WTC11 (cell line): ENCODE measurements at regions not wholly inside any gene's neighbourhood (a gene's known extent, or its start where the extent isn't known, plus 50 kb on each side); places are given as distances from the start of the nearest gene placed in this dataset.

Source experiments
- ATAC-seq: fragments of 200-7000 bp; cut with Tn5 transposase; 2 replicates; pipeline ENCODE4 v1.10.0; 2021; ENCODE audit warnings: mild to moderate bottlenecking, moderate library complexity
- CTCF ChIA-PET: fragments of 300-600 bp; sonication (Branson Sonifier 250); formaldehyde crosslinking; loops from one replicate; lab custom pipeline; 2021; ENCODE audit warnings: antibody characterized with exemption; lab: Charles Lee
- POLR2A ChIA-PET: fragments of 350-600 bp; sonication (Branson Sonifier 250); formaldehyde crosslinking; loops from one replicate; lab custom pipeline; 2021; ENCODE audit warnings: antibody characterized with exemption; lab: Charles Lee
- DNase-seq: peaks from one replicate; pipeline ENCODE4 v3.0.0; 2021; ENCODE audit warnings: low spot score
- H3K27ac Mint-ChIP-seq: 2 replicates; pipeline ENCODE4 v1.8.0; 2021; ENCODE audit warnings: mixed read lengths
- H3K27me3 Mint-ChIP-seq: 2 replicates; pipeline ENCODE4 v1.8.0; 2021; ENCODE audit warnings: low read depth, mild to moderate bottlenecking, moderate library complexity, mixed read lengths
- H3K36me3 Mint-ChIP-seq: 2 replicates; pipeline ENCODE4 v1.8.0; 2021; ENCODE audit warnings: mixed read lengths
- H3K4me1 Mint-ChIP-seq: 2 replicates; pipeline ENCODE4 v1.8.0; 2022; ENCODE audit warnings: mixed read lengths
- H3K4me3 Mint-ChIP-seq: 2 replicates; pipeline ENCODE4 v1.8.0; 2021; ENCODE audit warnings: mild to moderate bottlenecking, moderate library complexity, mixed read lengths
- H3K9me3 Mint-ChIP-seq: 2 replicates; pipeline ENCODE4 v1.8.0; 2021; ENCODE audit warnings: mixed read lengths
- ATF6 ChIP-seq: sonication (generic); formaldehyde crosslinking; IDR thresholded peaks from 2 replicates; pipeline ENCODE4 v1.8.1; 2023; ENCODE audit warnings: mild to moderate bottlenecking, missing genetic modification reagents
- ELF4 ChIP-seq: sonication (generic); formaldehyde crosslinking; IDR thresholded peaks from 2 replicates; pipeline ENCODE4 v1.8.1; 2022; ENCODE audit warnings: low read depth, mild to moderate bottlenecking, moderate library complexity, missing genetic modification reagents
- ESRRA ChIP-seq: sonication (generic); formaldehyde crosslinking; IDR thresholded peaks from 2 replicates; pipeline ENCODE4 v1.8.1; 2022; ENCODE audit warnings: mild to moderate bottlenecking, missing genetic modification reagents, borderline replicate concordance
- ETV6 ChIP-seq: sonication (generic); formaldehyde crosslinking; IDR thresholded peaks from 2 replicates; pipeline ENCODE4 v1.8.1; 2022; ENCODE audit warnings: mild to moderate bottlenecking, missing genetic modification reagents
- GRHL2 ChIP-seq: fragments of 250-450 bp; sonication (Bioruptor Pico); IDR thresholded peaks from 2 replicates; pipeline ENCODE4 v1.8.0; 2022; ENCODE audit warnings: mild to moderate bottlenecking, moderate library complexity; ENCODE audit not compliant: insufficient replicate concordance, severe bottlenecking
- HMGA2 ChIP-seq: fragments of 250-450 bp; sonication (Bioruptor Pico); IDR thresholded peaks from 2 replicates; pipeline ENCODE4 v1.4.0; 2021; ENCODE audit warnings: mild to moderate bottlenecking, moderate library complexity
- KAT7 ChIP-seq: sonication (generic); formaldehyde crosslinking; IDR thresholded peaks from 2 replicates; pipeline ENCODE4 v1.8.1; 2023; ENCODE audit warnings: missing genetic modification reagents, mild to moderate bottlenecking, borderline replicate concordance
- NFE2L1 ChIP-seq: sonication (generic); formaldehyde crosslinking; IDR thresholded peaks from 2 replicates; pipeline ENCODE4 v1.8.1; 2023; ENCODE audit warnings: missing genetic modification reagents
- OVOL2 ChIP-seq: fragments of 250-450 bp; sonication (Bioruptor Pico); IDR thresholded peaks from 2 replicates; pipeline ENCODE4 v1.9.0; 2021; ENCODE audit warnings: mild to moderate bottlenecking, borderline replicate concordance
- STAT6 ChIP-seq: sonication (generic); formaldehyde crosslinking; conservative IDR thresholded peaks from 2 replicates; pipeline ENCODE4 v1.8.1; 2023; ENCODE audit warnings: mild to moderate bottlenecking, low read depth, missing genetic modification reagents, moderate library complexity
- TCF7 ChIP-seq: sonication (generic); formaldehyde crosslinking; IDR thresholded peaks from 2 replicates; pipeline ENCODE4 v1.8.0; 2022; ENCODE audit warnings: mild to moderate bottlenecking, low read depth, missing genetic modification reagents, moderate library complexity
- TP53 ChIP-seq: sonication (generic); formaldehyde crosslinking; IDR thresholded peaks from 2 replicates; pipeline ENCODE4 v1.8.1; 2023; ENCODE audit warnings: mild to moderate bottlenecking, missing genetic modification reagents
- USF2 ChIP-seq: sonication (generic); formaldehyde crosslinking; IDR thresholded peaks from 2 replicates; pipeline ENCODE4 v1.8.1; 2023; ENCODE audit warnings: mild to moderate bottlenecking, missing genetic modification reagents, moderate library complexity
- ZBTB43 ChIP-seq: sonication (generic); formaldehyde crosslinking; IDR thresholded peaks from 2 replicates; pipeline ENCODE4 v1.8.1; 2023; ENCODE audit warnings: mild to moderate bottlenecking, missing genetic modification reagents
- ZNF138 ChIP-seq: sonication (generic); formaldehyde crosslinking; conservative IDR thresholded peaks from 2 replicates; pipeline ENCODE4 v1.8.1; 2022; ENCODE audit warnings: mild to moderate bottlenecking, moderate library complexity, missing genetic modification reagents
- ZNF416 ChIP-seq: fragments of 250-450 bp; sonication (Bioruptor Pico); IDR thresholded peaks from 2 replicates; pipeline ENCODE4 v1.9.0; 2021; ENCODE audit warnings: mild to moderate bottlenecking, inconsistent platforms
- ZNF512 ChIP-seq: sonication (generic); formaldehyde crosslinking; IDR thresholded peaks from 2 replicates; pipeline ENCODE4 v1.8.1; 2022; ENCODE audit warnings: missing genetic modification reagents, borderline replicate concordance
- ZNF671 ChIP-seq: fragments of 250-450 bp; sonication (Bioruptor Pico); IDR thresholded peaks from 2 replicates; pipeline ENCODE4 v1.8.0; 2021; ENCODE audit warnings: mild to moderate bottlenecking

GRCh38 chr6:92339936-92340640, 1079.3 kb downstream of the EPHA7 start (continued):
- TF ChIP-seq GRHL2 (CRISPR knock-in tag): no peak
- TF ChIP-seq ELF4 (CRISPR knock-in tag): no peak
- TF ChIP-seq ZBTB43 (CRISPR knock-in tag): no peak
- no peak for TF ChIP-seq ETV6 (CRISPR knock-in tag)
- no peak for TF ChIP-seq ZNF416 (CRISPR knock-in tag)
- no peak for TF ChIP-seq TP53 (CRISPR knock-in tag)
- TF ChIP-seq ZNF671 (CRISPR knock-in tag): no peak
- no peak for TF ChIP-seq NFE2L1 (CRISPR knock-in tag)
- no peak for TF ChIP-seq USF2 (CRISPR knock-in tag)
- TF ChIP-seq OVOL2 (CRISPR knock-in tag): no peak
- no peak for TF ChIP-seq TCF7 (CRISPR knock-in tag)

GRCh38 chr6:92337571-92337970, 1081.8 kb downstream of the EPHA7 start:
- TF ChIP-seq STAT6 (no peak), TCF7 (CRISPR knock-in tag) (no peak), HMGA2 (CRISPR knock-in tag) (no peak), ATF6 (no peak), ESRRA (CRISPR knock-in tag) (no peak), ZNF512 (no peak), KAT7 (CRISPR knock-in tag) (no peak), ZNF138 (CRISPR knock-in tag) (no peak)
- CTCF ChIA-PET: no interaction called here
- H3K4me3 Mint-ChIP-seq: no peak overlapping the region
- H3K27me3 Mint-ChIP-seq: no peaks in the 10 kb centered on the region
- no peak overlapping the region for H3K27ac Mint-ChIP-seq
- H3K9me3 Mint-ChIP-seq: no peaks in the 10 kb centered on the region
- H3K4me1 Mint-ChIP-seq: no peaks in the 10 kb centered on the region
- no peak for DNase-seq
- H3K36me3 Mint-ChIP-seq: no peaks in the 10 kb centered on the region
- POLR2A ChIA-PET: no interaction called here
- ATAC-seq: no peak
